Neural progenitor cell (in vitro differentiated cells): ENCODE measurements at regions not wholly inside any gene's neighbourhood (a gene's known extent, or its start where the extent isn't known, plus 50 kb on each side); places are given as distances from the start of the nearest gene placed in this dataset.

Source experiments
- DNase-seq: peaks from one replicate; pipeline ENCODE4 v3.0.0-alpha.2; 2016; ENCODE audit warnings: low spot score
- H2AFZ ChIP-seq: fragments of 200-600 bp; sonication (generic); replicated peaks from 2 replicates; pipeline ENCODE4 v1.6.1; 2016; ENCODE audit warnings: antibody characterized with exemption
- H3F3A ChIP-seq: fragments of 200-600 bp; sonication (generic); 2 replicates; pipeline ENCODE4 v1.6.1; 2016; ENCODE audit warnings: antibody characterized with exemption, low read depth
- H3K27ac ChIP-seq: fragments of 200-600 bp; sonication (generic); 2 replicates; pipeline ENCODE4 v1.5.1; 2016; ENCODE audit warnings: mild to moderate bottlenecking
- H3K27me3 ChIP-seq: fragments of 200-600 bp; sonication (generic); 2 replicates; pipeline ENCODE4 v1.6.1; 2016; ENCODE audit warnings: mild to moderate bottlenecking, moderate library complexity
- H3K36me3 ChIP-seq: fragments of 200-600 bp; sonication (generic); 2 replicates; pipeline ENCODE4 v1.5.1; 2016
- H3K4me1 ChIP-seq: fragments of 200-600 bp; sonication (generic); 2 replicates; pipeline ENCODE4 v1.6.1; 2016; ENCODE audit warnings: mixed run types
- H3K4me2 ChIP-seq: fragments of 200-600 bp; sonication (generic); 2 replicates; pipeline ENCODE4 v1.6.1; 2016
- H3K4me3 ChIP-seq: fragments of 200-600 bp; sonication (generic); 2 replicates; pipeline ENCODE4 v1.5.1; 2016
- H3K79me2 ChIP-seq: fragments of 200-600 bp; sonication (generic); 2 replicates; pipeline ENCODE4 v1.6.1; 2016; ENCODE audit warnings: low read depth
- H3K9ac ChIP-seq: fragments of 200-600 bp; sonication (generic); 2 replicates; pipeline ENCODE4 v1.6.1; 2016
- H3K9me3 ChIP-seq: fragments of 200-600 bp; sonication (generic); 2 replicates; pipeline ENCODE4 v1.5.1; 2016; ENCODE audit warnings: low read depth
- H4K20me1 ChIP-seq: fragments of 200-600 bp; sonication (generic); 2 replicates; pipeline ENCODE4 v1.6.1; 2016; ENCODE audit warnings: low read depth
- H3K27ac Mint-ChIP-seq: 3 replicates; pipeline ENCODE4 v1.8.0; 2021; ENCODE audit warnings: mixed read lengths
- H3K27me3 Mint-ChIP-seq: 2 replicates; pipeline ENCODE4 v1.8.0; 2022; ENCODE audit warnings: low read depth, mild to moderate bottlenecking, inconsistent platforms, moderate library complexity, mixed read lengths; ENCODE audit not compliant: insufficient read depth
- H3K36me3 Mint-ChIP-seq: 3 replicates; pipeline ENCODE4 v1.8.0; 2021; ENCODE audit warnings: mixed read lengths
- H3K4me1 Mint-ChIP-seq: 3 replicates; pipeline ENCODE4 v1.8.0; 2021; ENCODE audit warnings: mixed read lengths
- H3K4me3 Mint-ChIP-seq: 3 replicates; pipeline ENCODE4 v1.8.0; 2021; ENCODE audit warnings: mild to moderate bottlenecking, moderate library complexity, mixed read lengths
- H3K9me3 Mint-ChIP-seq: 3 replicates; pipeline ENCODE4 v1.8.0; 2020; ENCODE audit warnings: mixed read lengths
- CTCF ChIP-seq: fragments of 200-600 bp; sonication (generic); IDR thresholded peaks from 2 replicates; pipeline ENCODE4 v1.5.1; 2017; ENCODE audit warnings: antibody characterized with exemption, mild to moderate bottlenecking
- EZH2 ChIP-seq: fragments of 200-600 bp; sonication (generic); IDR thresholded peaks from 2 replicates; pipeline ENCODE4 v1.6.1; 2017; ENCODE audit warnings: antibody characterized with exemption, mild to moderate bottlenecking, moderate library complexity
- EZH2phosphoT487 ChIP-seq: fragments of 200-600 bp; sonication (generic); IDR thresholded peaks from 2 replicates; pipeline ENCODE4 v1.6.1; 2017; ENCODE audit warnings: antibody characterized with exemption

GRCh38 chr21:38166173-38166535 is 90.6 kb upstream of the KCNJ15 start:
- Histone ChIP-seq H3F3A (no peaks in the 10 kb centered on the region), H4K20me1 (no peaks in the 10 kb centered on the region), H3K4me1 (peaks cover 11% of the 10 kb centered on the region), H3K27ac (no peak overlapping the region), H3K9ac (no peak overlapping the region), H2AFZ (no peak overlapping the region), H3K36me3 (no peaks in the 10 kb centered on the region), H3K9me3 (no peaks in the 10 kb centered on the region), H3K4me2 (no peak overlapping the region), H3K4me3 (no peak overlapping the region), H3K27me3 (no peaks in the 10 kb centered on the region), H3K79me2 (no peaks in the 10 kb centered on the region)
- DNase-seq = no peak
- Mint-ChIP-seq H3K4me1 (peaks cover 23% of the 10 kb centered on the region), H3K36me3 (no peaks in the 10 kb centered on the region), H3K27me3 (peaks cover 4% of the 10 kb centered on the region), H3K27ac (peak overlapping the region; percentile 38), H3K9me3 (no peaks in the 10 kb centered on the region), H3K4me3 (no peak overlapping the region)
- TF ChIP-seq EZH2phosphoT487 = no peak
- TF ChIP-seq EZH2 = no peak
- TF ChIP-seq CTCF = no peak

- H3K27ac ChIP-seq = no peak overlapping the region
- Mint-ChIP-seq H3K9me3 (peaks cover 3% of the 10 kb centered on the region), H3K4me3 (no peak overlapping the region), H3K4me1 (peaks cover 33% of the 10 kb centered on the region), H3K27me3 (peaks cover 4% of the 10 kb centered on the region), H3K36me3 (no peaks in the 10 kb centered on the region), H3K27ac (no peak overlapping the region)
- H3F3A ChIP-seq = peaks cover 5% of the 10 kb centered on the region
- no peak overlapping the region for H3K4me3 ChIP-seq
- no peak for DNase-seq
- H3K79me2 ChIP-seq = no peaks in the 10 kb centered on the region
- TF ChIP-seq CTCF = no peak
- TF ChIP-seq EZH2phosphoT487 = no peak
- no peak for TF ChIP-seq EZH2
- H3K4me1 ChIP-seq = peaks cover 14% of the 10 kb centered on the region
- no peaks in the 10 kb centered on the region for H3K36me3 ChIP-seq
- H3K9me3 ChIP-seq = no peaks in the 10 kb centered on the region
- no peak overlapping the region for H2AFZ ChIP-seq
- H4K20me1 ChIP-seq = no peaks in the 10 kb centered on the region
- H3K27me3 ChIP-seq = no peaks in the 10 kb centered on the region
- H3K4me2 ChIP-seq = no peak overlapping the region
- no peak overlapping the region for H3K9ac ChIP-seq
These were observed 89.4 kb upstream of the KCNJ15 start for GRCh38 chr21:38167345-38167744.

GRCh38 chr21:38170283-38170682 is 86.5 kb upstream of the KCNJ15 start:
- Histone ChIP-seq H3K9ac (no peak overlapping the region), H3K4me3 (no peak overlapping the region), H3K4me1 (peaks cover 14% of the 10 kb centered on the region), H3K79me2 (no peaks in the 10 kb centered on the region), H3K27ac (no peak overlapping the region), H3K36me3 (no peaks in the 10 kb centered on the region), H3K9me3 (no peaks in the 10 kb centered on the region), H3F3A (peaks cover 5% of the 10 kb centered on the region), H3K27me3 (no peaks in the 10 kb centered on the region), H3K4me2 (no peak overlapping the region), H2AFZ (peak overlapping the region; percentile 30), H4K20me1 (no peaks in the 10 kb centered on the region)
- H3K36me3 Mint-ChIP-seq = no peaks in the 10 kb centered on the region
- DNase-seq = peak; percentile 59
- H3K9me3 Mint-ChIP-seq = peaks cover 3% of the 10 kb centered on the region
- peak overlapping the region; percentile 49 for H3K27ac Mint-ChIP-seq
- H3K4me3 Mint-ChIP-seq = no peak overlapping the region
- peaks cover 30% of the 10 kb centered on the region for H3K4me1 Mint-ChIP-seq
- TF ChIP-seq CTCF (peak; percentile 56), EZH2phosphoT487 (no peak), EZH2 (no peak)
- H3K27me3 Mint-ChIP-seq = peaks cover 4% of the 10 kb centered on the region
